HepG2 (cell line): ENCODE measurements at regions not wholly inside any gene's neighbourhood (a gene's known extent, or its start where the extent isn't known, plus 50 kb on each side); places are given as distances from the start of the nearest gene placed in this dataset.

Experiments
- CBX2 ChIP-seq, 2 experiments: fragments of 200-600 bp in 1 of 2; sonication (generic); formaldehyde crosslinking in 1 of 2; IDR thresholded peaks; 2 replicates each; pipeline versions ENCODE4 v1.7.0 to v1.8.1; 2018 to 2022; ENCODE audit warnings: low read depth in 2 of 2, low read length in 1 of 2, mild to moderate bottlenecking in 1 of 2, missing genetic modification reagents in 1 of 2
- CTCF ChIP-seq: sonication (generic); formaldehyde crosslinking; IDR thresholded peaks from 2 replicates; pipeline ENCODE4 v1.5.0; 2020; ENCODE audit warnings: mild to moderate bottlenecking, missing genetic modification reagents, moderate library complexity
- DPF2 ChIP-seq: sonication (generic); formaldehyde crosslinking; IDR thresholded peaks from 2 replicates; pipeline ENCODE4 v1.4.0; 2020; ENCODE audit warnings: mild to moderate bottlenecking, low read depth, missing genetic modification reagents, borderline replicate concordance
- FOXA1 ChIP-seq, 2 experiments: fragments of 450-650 bp in 1 of 2; sonication (generic) in 1 of 2; formaldehyde crosslinking in 1 of 2; IDR thresholded peaks; 2 replicates each; pipeline versions ENCODE4 v1.4.0 to v1.6.1; 2016 to 2020; ENCODE audit warnings: missing genetic modification reagents in 1 of 2
- GLMP ChIP-seq: sonication (generic); formaldehyde crosslinking; IDR thresholded peaks from 2 replicates; pipeline ENCODE4 v1.9.0; 2021; ENCODE audit warnings: missing genetic modification reagents, mild to moderate bottlenecking, borderline replicate concordance
- GMEB1 ChIP-seq: sonication (generic); formaldehyde crosslinking; IDR thresholded peaks from 2 replicates; pipeline ENCODE4 v1.5.1; 2020; ENCODE audit warnings: missing genetic modification reagents, mild to moderate bottlenecking, borderline replicate concordance
- KDM3A ChIP-seq: IDR thresholded peaks from 2 replicates; pipeline ENCODE4 v1.6.1; 2018; ENCODE audit warnings: low read depth, missing compliant biosample characterization
- MAX ChIP-seq: IDR thresholded peaks from 2 replicates; pipeline ENCODE4 v1.6.1; 2012; ENCODE audit warnings: inconsistent platforms
- POLR2A ChIP-seq, 2 experiments: IDR thresholded peaks; 2 replicates each; pipeline ENCODE4 v1.6.1; 2011; ENCODE audit warnings: low read depth in 2 of 2, low read length in 2 of 2, mild to moderate bottlenecking in 1 of 2, moderate library complexity in 1 of 2; ENCODE audit not compliant: insufficient read depth in 1 of 2
- RAD21 ChIP-seq: fragments of 450-650 bp; formaldehyde crosslinking; IDR thresholded peaks from 2 replicates; pipeline ENCODE4 v1.5.0; 2020; ENCODE audit warnings: mild to moderate bottlenecking
- RFX5 ChIP-seq: IDR thresholded peaks from 2 replicates; pipeline ENCODE4 v1.6.1; 2011; ENCODE audit warnings: low read depth, low read length, improper control_type of control experiment
- ZBTB40 ChIP-seq, 2 experiments: fragments of 450-650 bp in 1 of 2; sonication (generic) in 1 of 2; formaldehyde crosslinking in 1 of 2; IDR thresholded peaks; 2 replicates each; pipeline versions ENCODE4 v1.6.1 to v1.8.0; 2016 to 2022; ENCODE audit warnings: antibody characterized with exemption in 1 of 2, mild to moderate bottlenecking in 1 of 2, missing genetic modification reagents in 1 of 2

- no peak for TF ChIP-seq ZBTB40 (IDR thresholded peaks at IDR 0.05)
- TF ChIP-seq ZBTB40 (CRISPR knock-in tag; IDR thresholded peaks at IDR 0.05): no peak
- TF ChIP-seq GMEB1: no peak
- no peak for TF ChIP-seq MAX
- no peak for TF ChIP-seq DPF2 (CRISPR knock-in tag)
- no peak for TF ChIP-seq KDM3A (CRISPR knock-in tag)
- no peak for TF ChIP-seq CTCF
- TF ChIP-seq CBX2 (IDR thresholded peaks at IDR 0.05; ENCODE audit: low read depth, low read length): no peak
- TF ChIP-seq CBX2 (CRISPR knock-in tag; IDR thresholded peaks at IDR 0.05; ENCODE audit: low read depth): no peak
- no peak for TF ChIP-seq POLR2A (IDR thresholded peaks at IDR 0.05; ENCODE audit: insufficient read depth in 1 of 2, low read depth in 2 of 2, low read length in 2 of 2)
- TF ChIP-seq FOXA1 (IDR thresholded peaks at IDR 0.05): no peak
- no peak for TF ChIP-seq FOXA1 (CRISPR knock-in tag; IDR thresholded peaks at IDR 0.05)
- TF ChIP-seq RAD21: no peak
- TF ChIP-seq RFX5: no peak
- TF ChIP-seq GLMP: no peak
Measured at GRCh38 chr18:44584900-44585299, 95.8 kb upstream of the SETBP1 start.
